SK-N-DZ (cell line): ENCODE measurements at regions not wholly inside any gene's neighbourhood (a gene's known extent, or its start where the extent isn't known, plus 50 kb on each side); places are given as distances from the start of the nearest gene placed in this dataset.
"Not testable (repeated sequence)": the region's sequence is repeated elsewhere in the genome, so short reads cannot be mapped to it uniquely, and the experiment has no call there.

Source experiments
- DNase-seq: peaks from one replicate; pipeline ENCODE4 v3.0.0-alpha.2; 2015; ENCODE audit warnings: low spot score

DNA sequence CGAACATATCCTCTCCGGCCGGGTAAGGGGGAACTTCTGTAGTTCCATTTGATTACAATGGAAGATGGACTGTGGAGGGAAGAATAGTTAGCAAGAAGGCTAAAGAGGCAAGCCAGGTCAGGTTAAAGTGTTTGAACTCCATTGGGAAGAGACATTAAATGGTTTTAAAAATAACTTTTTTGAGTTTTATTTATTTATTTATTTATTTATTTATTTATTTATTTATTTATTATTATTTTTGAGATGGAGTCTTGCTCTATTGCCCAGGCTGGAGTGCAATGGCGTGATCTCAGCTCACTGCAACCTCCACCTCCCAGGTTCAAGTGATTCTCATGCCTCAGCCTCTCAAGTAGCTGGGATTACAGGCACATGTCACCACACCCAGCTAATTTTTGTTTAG is 441.9 kb downstream of the TOX3 start:
- not testable (repeated sequence) for DNase-seq

GRCh38 chr16:52103791-52104190 is 443.2 kb downstream of the TOX3 start:
- DNase-seq, result no peak

GRCh38 chr16:52101246-52101645 is 445.7 kb downstream of the TOX3 start:
- no peak for DNase-seq

DNA sequence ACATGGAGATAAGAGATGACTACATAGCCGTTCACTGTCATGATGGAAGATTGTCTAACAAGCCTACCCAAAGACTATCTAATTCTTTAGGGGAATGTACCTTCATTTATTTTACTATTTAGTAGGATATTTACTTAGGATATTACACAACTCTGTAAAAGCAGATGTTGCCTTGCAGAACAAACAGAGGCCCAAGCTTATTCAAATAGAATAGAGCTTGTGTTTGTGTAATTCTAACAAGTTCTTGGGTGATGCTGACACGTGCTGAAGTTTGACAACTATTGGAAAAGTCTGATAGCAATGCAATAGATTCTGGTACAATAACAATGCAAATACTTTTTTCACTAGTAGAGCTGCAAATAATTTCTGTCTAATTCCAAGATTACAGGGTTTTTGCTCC is 447.6 kb downstream of the TOX3 start:
- no peak for DNase-seq

DNA sequence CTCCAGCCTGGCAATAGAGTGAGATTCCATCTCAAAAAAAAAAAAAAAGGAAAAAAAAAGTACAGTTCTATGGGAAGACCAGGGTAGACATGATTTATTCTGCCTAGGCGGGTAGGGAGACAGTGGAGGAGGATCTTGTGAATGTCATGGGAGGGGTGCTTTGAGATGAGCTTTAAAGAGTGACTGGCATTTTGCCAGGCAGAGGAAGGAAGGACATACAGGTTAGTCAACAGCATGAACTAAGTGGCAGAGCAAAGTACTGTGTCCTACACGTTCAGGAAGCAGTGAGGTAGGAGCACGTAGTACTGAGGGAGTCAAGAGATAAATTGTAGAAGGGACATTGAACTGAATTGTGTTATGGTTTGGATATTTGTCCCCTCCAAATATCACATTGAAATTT is 451.5 kb downstream of the TOX3 start:
- peak; percentile 10 for DNase-seq

- no peak for DNase-seq
These were observed 454.8 kb downstream of the TOX3 start for GRCh38 chr16:52092126-52092525.

- no peak for DNase-seq
These were observed 456.9 kb downstream of the TOX3 start for GRCh38 chr16:52090080-52090479.

GRCh38 chr16:52089476-52089875 is 457.5 kb downstream of the TOX3 start:
- no peak for DNase-seq

DNA sequence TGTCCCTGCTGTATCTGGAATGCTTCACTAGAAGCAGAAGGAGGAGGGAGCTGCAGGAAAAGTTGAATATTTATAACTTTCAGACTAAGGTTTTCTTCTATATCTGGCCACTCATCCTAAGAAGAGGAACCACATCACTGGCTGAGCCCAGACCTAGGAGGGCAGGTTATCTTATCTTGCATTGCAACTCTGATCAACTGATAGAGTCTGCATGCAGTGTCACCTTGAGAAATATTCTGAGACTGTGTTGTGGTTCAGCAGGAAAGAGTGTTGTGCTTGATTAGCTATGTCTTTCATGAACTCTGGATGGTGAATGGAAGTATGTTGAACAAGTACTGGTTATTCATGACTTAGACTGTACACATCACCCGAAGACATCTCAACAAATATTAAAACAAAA is 460.0 kb downstream of the TOX3 start:
- no peak for DNase-seq

GRCh38 chr16:52078716-52079655 is 468.0 kb downstream of the TOX3 start:
- no peak for DNase-seq

GRCh38 chr16:52077607-52078006 is 469.3 kb downstream of the TOX3 start:
- DNase-seq, result no peak

DNA sequence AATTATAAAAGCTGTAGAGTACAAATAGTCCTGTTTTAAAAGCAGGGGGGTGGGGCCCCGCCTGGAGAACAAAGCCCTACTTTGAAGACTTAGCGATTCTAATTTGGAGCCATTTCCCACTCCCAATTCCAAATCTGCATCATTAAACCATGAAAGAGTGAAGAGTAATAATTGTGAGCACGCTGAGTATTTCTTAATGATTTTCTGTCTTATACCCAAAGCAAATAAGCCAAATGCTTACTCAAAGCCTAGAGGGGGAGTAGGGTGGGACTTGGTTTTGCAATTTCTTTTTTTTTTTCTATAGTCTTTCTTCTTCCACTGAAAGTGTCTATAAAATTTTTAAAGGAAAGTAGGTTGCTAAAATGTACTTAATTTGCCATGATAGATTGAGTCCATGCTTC is 470.1 kb downstream of the TOX3 start:
- DNase-seq, result no peak

DNA sequence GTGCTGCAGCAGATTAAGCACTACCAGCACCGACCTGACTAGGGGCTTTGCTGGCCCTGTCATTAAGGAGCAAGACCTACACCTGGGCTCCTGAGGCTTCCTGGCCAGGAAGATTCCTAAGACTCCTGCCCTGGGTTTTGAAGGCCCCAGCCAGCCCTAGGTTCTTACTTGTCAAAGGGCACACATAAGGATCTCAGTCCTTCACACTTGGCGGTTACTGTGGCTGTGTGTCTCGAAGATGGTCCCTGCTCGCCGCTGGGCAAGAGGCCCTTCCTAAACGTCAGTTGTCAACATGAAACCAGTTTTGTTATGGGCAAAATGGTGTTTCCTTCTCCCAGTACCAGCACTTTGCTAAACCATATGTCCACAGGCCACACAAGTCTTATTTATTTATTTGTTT is 470.6 kb downstream of the TOX3 start:
- DNase-seq, result no peak

- no peak for DNase-seq
These were observed 472.8 kb downstream of the TOX3 start for GRCh38 chr16:52074133-52074532.

DNA sequence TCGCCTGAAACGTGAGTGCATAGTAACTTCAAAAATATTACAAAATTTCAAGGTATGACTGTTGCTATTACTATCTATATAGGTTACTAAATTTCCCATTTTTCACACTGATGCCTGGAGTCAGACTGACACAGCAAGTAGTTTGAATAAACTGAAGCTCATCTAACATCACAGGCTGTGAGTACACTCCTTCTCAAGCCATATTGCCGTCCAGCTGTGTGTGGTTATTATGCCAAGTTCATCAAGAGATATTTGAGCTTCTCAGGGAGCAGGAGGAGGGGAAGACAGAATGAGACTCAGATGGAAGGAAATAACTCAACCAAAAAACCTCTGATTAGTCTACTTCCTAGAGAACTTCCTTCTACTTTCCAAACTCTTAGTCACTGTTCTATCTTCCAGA is 473.9 kb downstream of the TOX3 start:
- no peak for DNase-seq

- no peak for DNase-seq
These were observed 475.8 kb downstream of the TOX3 start for GRCh38 chr16:52071101-52071500.

- DNase-seq, result no peak
These were observed 476.4 kb downstream of the TOX3 start for GRCh38 chr16:52070341-52071057.

DNA sequence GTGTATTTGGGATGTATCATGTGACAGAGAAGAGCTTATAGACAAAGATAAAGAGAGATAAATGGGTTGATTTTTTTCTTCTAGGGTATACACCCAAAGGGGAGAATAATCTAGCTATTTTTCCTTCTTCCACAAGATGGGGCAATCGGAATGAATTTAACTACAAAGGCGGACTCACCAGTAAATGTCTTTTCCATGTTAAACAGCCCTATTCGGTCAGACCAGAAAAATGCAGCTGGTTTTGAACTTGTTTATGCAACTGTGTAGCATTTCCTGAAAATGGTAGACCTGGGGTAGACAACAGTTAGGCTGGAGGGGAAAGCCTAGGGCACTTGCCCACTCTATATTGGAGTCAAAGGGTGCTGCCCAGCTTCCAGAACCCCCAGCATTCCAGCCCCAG is 477.1 kb downstream of the TOX3 start:
- DNase-seq, result peak; percentile 73

- DNase-seq, result peak; percentile 61
These were observed 478.4 kb downstream of the TOX3 start for GRCh38 chr16:52068447-52069074.

GRCh38 chr16:52066962-52067361 is 480.0 kb downstream of the TOX3 start:
- no peak for DNase-seq

- no peak for DNase-seq
These were observed 490.7 kb downstream of the TOX3 start for GRCh38 chr16:52056259-52056658.

- no peak for DNase-seq
These were observed 491.6 kb downstream of the TOX3 start for GRCh38 chr16:52055381-52055780.
